ENCODE measurements at regions not wholly inside any gene's neighbourhood (a gene's known extent, or its start where the extent isn't known, plus 50 kb on each side); places are given as distances from the start of the nearest gene placed in this dataset.

DNA sequence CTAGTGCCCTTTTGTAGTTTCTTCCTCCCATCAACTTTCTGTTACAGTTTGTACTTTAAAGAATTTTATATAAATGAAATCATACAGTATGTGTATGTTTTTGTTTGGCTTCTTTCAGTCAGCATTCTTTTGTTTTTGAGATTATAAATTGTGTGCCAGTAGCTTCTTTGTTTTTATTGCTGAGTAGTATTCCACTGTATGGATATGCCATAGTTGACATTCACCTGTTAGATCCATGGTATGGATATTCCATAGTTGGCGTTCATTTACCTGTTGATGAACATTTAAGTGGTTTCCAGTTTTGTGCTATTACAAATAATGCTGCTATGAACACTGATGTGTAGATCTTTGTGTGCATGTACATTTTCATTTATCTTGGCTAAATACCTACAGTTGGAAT is 70.8 kb upstream of the SYPL1 start:
- no peak overlapping the region for H3K4ac ChIP-seq (replicated peaks; ENCODE audit: insufficient read length, low read depth, low read length)
- H3K56ac ChIP-seq (replicated peaks; ENCODE audit: insufficient read length, low read depth, low read length) = no peak overlapping the region
- CTCF ChIA-PET (ENCODE audit: partially characterized antibody) = interaction anchor here (1.2 kb wide), 1 partner anchor 96 kb away, joined by 6 read pairs; no protein-coding TSS in a partner anchor
- no peak overlapping the region for H2BK5ac ChIP-seq (ENCODE audit: low read depth, low read length)
- no peak overlapping the region for H3K27ac ChIP-seq (ENCODE audit: low read depth, low read length)
- no peak overlapping the region for H2AK5ac ChIP-seq (ENCODE audit: low read depth, low read length)
- no peak overlapping the region for H2BK15ac ChIP-seq (ENCODE audit: low read length)
- H3K18ac ChIP-seq (ENCODE audit: extremely low read depth, low read length) = no peak overlapping the region
- H4K8ac ChIP-seq (ENCODE audit: extremely low read depth, insufficient read depth, low read length) = no peak overlapping the region
- H3K79me2 ChIP-seq (ENCODE audit: control insufficient read depth in 1 of 2, insufficient read depth in 2 of 2, low read length in 2 of 2) = no peaks in the 10 kb centered on the region
- H3K4me1 ChIP-seq (replicated peaks in 1 of 4; ENCODE audit: control insufficient read depth in 3 of 4, insufficient read depth in 4 of 4, low read length in 3 of 4) = no peaks in the 10 kb centered on the region
- H4K5ac ChIP-seq (ENCODE audit: insufficient read length, low read depth, low read length) = no peak overlapping the region
- no peak overlapping the region for H2BK120ac ChIP-seq (replicated peaks; ENCODE audit: low read depth, low read length)
- H3K36me3 ChIP-seq (ENCODE audit: control insufficient read depth in 2 of 4, insufficient read depth in 4 of 4, low read length in 3 of 4) = no peaks in the 10 kb centered on the region
- no peak overlapping the region for H2BK20ac ChIP-seq (ENCODE audit: low read length)
- no peak overlapping the region for H3K4me3 ChIP-seq (ENCODE audit: extremely low read depth in 1 of 4, insufficient read depth in 2 of 4, low read depth in 3 of 4, low read length in 4 of 4)
- FAIRE-seq (no peak), DNase-seq (ENCODE audit: low read depth in 1 of 2, low spot score in 2 of 2) (no peak)
- H2AFZ ChIP-seq (ENCODE audit: low read length) = no peak overlapping the region
- no peak overlapping the region for H4K91ac ChIP-seq (replicated peaks; ENCODE audit: insufficient read length, low read length)
- H3K9me3 ChIP-seq (ENCODE audit: insufficient read depth in 2 of 2, low read depth in 1 of 2, low read length in 1 of 2) = no peaks in the 10 kb centered on the region
- H3K4me2 ChIP-seq (ENCODE audit: insufficient read depth in 1 of 2, low read depth in 2 of 2, low read length in 2 of 2) = no peak overlapping the region
- no peaks in the 10 kb centered on the region for H3K79me1 ChIP-seq (ENCODE audit: low read depth, low read length)
- TF ChIP-seq, protein P1, sequence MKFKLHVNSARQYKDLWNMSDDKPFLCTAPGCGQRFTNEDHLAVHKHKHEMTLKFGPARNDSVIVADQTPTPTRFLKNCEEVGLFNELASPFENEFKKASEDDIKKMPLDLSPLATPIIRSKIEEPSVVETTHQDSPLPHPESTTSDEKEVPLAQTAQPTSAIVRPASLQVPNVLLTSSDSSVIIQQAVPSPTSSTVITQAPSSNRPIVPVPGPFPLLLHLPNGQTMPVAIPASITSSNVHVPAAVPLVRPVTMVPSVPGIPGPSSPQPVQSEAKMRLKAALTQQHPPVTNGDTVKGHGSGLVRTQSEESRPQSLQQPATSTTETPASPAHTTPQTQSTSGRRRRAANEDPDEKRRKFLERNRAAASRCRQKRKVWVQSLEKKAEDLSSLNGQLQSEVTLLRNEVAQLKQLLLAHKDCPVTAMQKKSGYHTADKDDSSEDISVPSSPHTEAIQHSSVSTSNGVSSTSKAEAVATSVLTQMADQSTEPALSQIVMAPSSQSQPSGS (IDR thresholded peaks at IDR 0.05; ENCODE audit: low read length) = no peak
- TF ChIP-seq PHF8 (conservative IDR thresholded peaks at IDR 0.05; ENCODE audit: low read depth, low read length) = no peak
- TF ChIP-seq, protein P2, sequence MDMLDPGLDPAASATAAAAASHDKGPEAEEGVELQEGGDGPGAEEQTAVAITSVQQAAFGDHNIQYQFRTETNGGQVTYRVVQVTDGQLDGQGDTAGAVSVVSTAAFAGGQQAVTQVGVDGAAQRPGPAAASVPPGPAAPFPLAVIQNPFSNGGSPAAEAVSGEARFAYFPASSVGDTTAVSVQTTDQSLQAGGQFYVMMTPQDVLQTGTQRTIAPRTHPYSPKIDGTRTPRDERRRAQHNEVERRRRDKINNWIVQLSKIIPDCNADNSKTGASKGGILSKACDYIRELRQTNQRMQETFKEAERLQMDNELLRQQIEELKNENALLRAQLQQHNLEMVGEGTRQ (IDR thresholded peaks at IDR 0.05; ENCODE audit: low read length) = no peak
- no peak for TF ChIP-seq JUN (IDR thresholded peaks at IDR 0.05; ENCODE audit: low read depth, low read length)
- POLR2A ChIA-PET (ENCODE audit: partially characterized antibody) = no interaction called here
- H3K14ac ChIP-seq (ENCODE audit: insufficient read length) = no peak overlapping the region
- no peaks in the 10 kb centered on the region for H3K23me2 ChIP-seq (ENCODE audit: low read depth, low read length)
- no peaks in the 10 kb centered on the region for H3K27me3 ChIP-seq (replicated peaks in 1 of 4; ENCODE audit: control insufficient read depth in 3 of 4, extremely low read depth in 1 of 4, insufficient read depth in 3 of 4, low read length in 3 of 4)
- no peak overlapping the region for H3K9ac ChIP-seq (replicated peaks in 1 of 4; ENCODE audit: extremely low read depth in 1 of 4, low read depth in 3 of 4, low read length in 3 of 4)
- no peaks in the 10 kb centered on the region for H4K20me1 ChIP-seq (replicated peaks in 1 of 2; ENCODE audit: control insufficient read depth in 1 of 2, insufficient read depth in 2 of 2, low read length in 2 of 2)
- no peak overlapping the region for H2BK12ac ChIP-seq (ENCODE audit: low read depth, low read length)
- H3K23ac ChIP-seq (ENCODE audit: insufficient read length) = no peak overlapping the region
- 88% methylated on average over 1 of the region's 1 CpG; no CpG with 5 or more reads in 1 of the 2 experiments for WGBS, 2 experiments (ENCODE audit: extremely low coverage in 1 of 2, insufficient coverage in 1 of 2, insufficient read length in 1 of 2, insufficient replicate concordance in 2 of 2, low coverage in 1 of 2, low lambda C conversion rate in 2 of 2, missing lambda C conversion rate in 1 of 2)

Measured in H1 (cell line).